Suprapubic skin (tissue), 3 donors: ENCODE measurements at regions not wholly inside any gene's neighbourhood (a gene's known extent, or its start where the extent isn't known, plus 50 kb on each side); places are given as distances from the start of the nearest gene placed in this dataset.

Source experiments
- POLR2A ChIP-seq, 2 donors: fragments of 450-650 bp; IDR thresholded peaks; one replicate each; pipeline ENCODE4 v1.6.1; 2017; ENCODE audit warnings: antibody characterized with exemption in 2 of 2, mild to moderate bottlenecking in 2 of 2, moderate library complexity in 2 of 2
- TF ChIP-seq, protein P1 (sequence below), 2 donors: fragments of 200-600 bp in 1 of 2; fragments of 450-650 bp in 1 of 2; sonication (generic) in 1 of 2; IDR thresholded peaks; one replicate each; pipeline ENCODE4 v1.5.1; 2016 to 2019; ENCODE audit warnings: antibody characterized with exemption in 2 of 2, mild to moderate bottlenecking in 1 of 2, moderate library complexity in 1 of 2

DNA sequence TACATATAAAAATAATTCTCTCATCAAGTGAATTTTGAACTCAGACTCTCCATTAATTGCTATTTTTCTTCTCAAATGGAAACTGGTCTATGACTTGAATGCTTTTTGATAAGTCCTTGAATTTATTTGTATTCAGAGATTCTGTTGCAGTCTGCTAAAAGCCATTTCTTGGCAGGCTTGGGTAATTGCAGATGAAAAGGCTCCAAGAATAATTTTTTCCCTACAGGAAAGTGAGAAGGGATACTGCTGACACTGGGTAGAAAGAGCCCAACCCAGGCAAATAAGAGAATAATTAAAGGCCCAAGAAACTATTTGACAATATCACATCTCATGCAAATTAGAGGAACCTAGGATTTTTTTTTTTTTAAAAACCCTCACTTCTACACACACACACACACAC, 246.5 kb upstream of the DDI1 start:
- TF ChIP-seq, protein P1, sequence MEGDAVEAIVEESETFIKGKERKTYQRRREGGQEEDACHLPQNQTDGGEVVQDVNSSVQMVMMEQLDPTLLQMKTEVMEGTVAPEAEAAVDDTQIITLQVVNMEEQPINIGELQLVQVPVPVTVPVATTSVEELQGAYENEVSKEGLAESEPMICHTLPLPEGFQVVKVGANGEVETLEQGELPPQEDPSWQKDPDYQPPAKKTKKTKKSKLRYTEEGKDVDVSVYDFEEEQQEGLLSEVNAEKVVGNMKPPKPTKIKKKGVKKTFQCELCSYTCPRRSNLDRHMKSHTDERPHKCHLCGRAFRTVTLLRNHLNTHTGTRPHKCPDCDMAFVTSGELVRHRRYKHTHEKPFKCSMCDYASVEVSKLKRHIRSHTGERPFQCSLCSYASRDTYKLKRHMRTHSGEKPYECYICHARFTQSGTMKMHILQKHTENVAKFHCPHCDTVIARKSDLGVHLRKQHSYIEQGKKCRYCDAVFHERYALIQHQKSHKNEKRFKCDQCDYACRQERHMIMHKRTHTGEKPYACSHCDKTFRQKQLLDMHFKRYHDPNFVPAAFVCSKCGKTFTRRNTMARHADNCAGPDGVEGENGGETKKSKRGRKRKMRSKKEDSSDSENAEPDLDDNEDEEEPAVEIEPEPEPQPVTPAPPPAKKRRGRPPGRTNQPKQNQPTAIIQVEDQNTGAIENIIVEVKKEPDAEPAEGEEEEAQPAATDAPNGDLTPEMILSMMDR (IDR thresholded peaks at IDR 0.05) = no peak
- TF ChIP-seq POLR2A (IDR thresholded peaks at IDR 0.05) = no peak
